ENCODE measurements at regions not wholly inside any gene's neighbourhood (a gene's known extent, or its start where the extent isn't known, plus 50 kb on each side); places are given as distances from the start of the nearest gene placed in this dataset.

GRCh38 chr14:95979339-95980042 is 59.7 kb upstream of the C14orf132 start:
- peak; percentile 10 for DNase-seq
- Histone ChIP-seq H3K36me3 (ENCODE audit: low read depth) (no peaks in the 10 kb centered on the region), H3K4me3 (no peak overlapping the region)

GRCh38 chr14:95980402-95980801 is 58.8 kb upstream of the C14orf132 start:
- Histone ChIP-seq H3K9me2 (ENCODE audit: insufficient read depth) (no peaks in the 10 kb centered on the region), H3K9me3 (ENCODE audit: low read depth) (no peaks in the 10 kb centered on the region), H3K79me2 (ENCODE audit: insufficient read depth) (no peaks in the 10 kb centered on the region), H3K9ac (no peak overlapping the region), H3K36me3 (ENCODE audit: low read depth) (no peaks in the 10 kb centered on the region), H3K27ac (no peak overlapping the region), H3K4me3 (no peak overlapping the region), H3K27me3 (replicated peaks; ENCODE audit: insufficient read depth) (peaks cover 6% of the 10 kb centered on the region), H3K4me2 (ENCODE audit: unreplicated experiment) (no peak overlapping the region), H3F3A (ENCODE audit: insufficient read depth) (no peaks in the 10 kb centered on the region), H4K20me1 (ENCODE audit: insufficient read depth) (no peaks in the 10 kb centered on the region), H2AFZ (no peak overlapping the region), H3K4me1 (ENCODE audit: insufficient read depth) (no peaks in the 10 kb centered on the region)
- WGBS, 2 experiments (ENCODE audit: low coverage in 1 of 2, low lambda C conversion rate in 2 of 2, missing lambda C conversion rate in 2 of 2) = 14 to 21% methylated on average over 5 of the region's 5 CpGs
- TF ChIP-seq EZH2phosphoT487 (IDR thresholded peaks at IDR 0.05; ENCODE audit: insufficient read depth, low read depth) (no peak), EZH2 (IDR thresholded peaks at IDR 0.05; ENCODE audit: insufficient read depth, poor library complexity, severe bottlenecking) (no peak)
- DNase-seq = no peak
- in situ Hi-C loops (cut with MboI) = loop anchor here (25.0 kb wide), 2 partner anchors 418 to 543 kb away; no protein-coding TSS in a partner anchor

More at GRCh38 chr14:95979339-95980042, 59.7 kb upstream of the C14orf132 start:
- Histone ChIP-seq H3K27ac (no peak overlapping the region), H3K27me3 (replicated peaks; ENCODE audit: insufficient read depth) (peaks cover 6% of the 10 kb centered on the region), H3K9me2 (ENCODE audit: insufficient read depth) (no peaks in the 10 kb centered on the region), H3K4me1 (ENCODE audit: insufficient read depth) (no peaks in the 10 kb centered on the region), H3K9ac (no peak overlapping the region), H3F3A (ENCODE audit: insufficient read depth) (no peaks in the 10 kb centered on the region), H4K20me1 (ENCODE audit: insufficient read depth) (no peaks in the 10 kb centered on the region), H3K4me2 (ENCODE audit: unreplicated experiment) (no peak overlapping the region), H3K9me3 (ENCODE audit: low read depth) (no peaks in the 10 kb centered on the region), H3K79me2 (ENCODE audit: insufficient read depth) (no peaks in the 10 kb centered on the region), H2AFZ (no peak overlapping the region)
- no peak for TF ChIP-seq EZH2 (IDR thresholded peaks at IDR 0.05; ENCODE audit: insufficient read depth, poor library complexity, severe bottlenecking)
- TF ChIP-seq EZH2phosphoT487 (IDR thresholded peaks at IDR 0.05; ENCODE audit: insufficient read depth, low read depth) = no peak
- 14 to 17% methylated on average over 7 of the region's 7 CpGs for WGBS, 2 experiments (ENCODE audit: low coverage in 1 of 2, low lambda C conversion rate in 2 of 2, missing lambda C conversion rate in 2 of 2)
- in situ Hi-C loops (cut with MboI) = loop anchor here (25.0 kb wide), 2 partner anchors 417 to 542 kb away; no protein-coding TSS in a partner anchor

GRCh38 chr14:95981965-95982364 is 57.2 kb upstream of the C14orf132 start:
- H3K27ac ChIP-seq = no peak overlapping the region
- H3K9me2 ChIP-seq (ENCODE audit: insufficient read depth) = no peaks in the 10 kb centered on the region
- no peak for TF ChIP-seq EZH2phosphoT487 (IDR thresholded peaks at IDR 0.05; ENCODE audit: insufficient read depth, low read depth)
- no peak for TF ChIP-seq EZH2 (IDR thresholded peaks at IDR 0.05; ENCODE audit: insufficient read depth, poor library complexity, severe bottlenecking)
- no peak overlapping the region for H3K4me3 ChIP-seq
- DNase-seq = no peak
- no peak overlapping the region for H3K4me2 ChIP-seq (ENCODE audit: unreplicated experiment)
- no peaks in the 10 kb centered on the region for H3K79me2 ChIP-seq (ENCODE audit: insufficient read depth)
- H3K36me3 ChIP-seq (ENCODE audit: low read depth) = no peaks in the 10 kb centered on the region
- peaks cover 6% of the 10 kb centered on the region for H3K27me3 ChIP-seq (replicated peaks; ENCODE audit: insufficient read depth)
- no peak overlapping the region for H3K9ac ChIP-seq
- H4K20me1 ChIP-seq (ENCODE audit: insufficient read depth) = no peaks in the 10 kb centered on the region
- WGBS, 2 experiments (ENCODE audit: low coverage in 1 of 2, low lambda C conversion rate in 2 of 2, missing lambda C conversion rate in 2 of 2) = 6 to 7% methylated on average over 3 to 4 of the region's 4 CpGs
- no peaks in the 10 kb centered on the region for H3K4me1 ChIP-seq (ENCODE audit: insufficient read depth)
- H3K9me3 ChIP-seq (ENCODE audit: low read depth) = no peaks in the 10 kb centered on the region
- H3F3A ChIP-seq (ENCODE audit: insufficient read depth) = no peaks in the 10 kb centered on the region
- in situ Hi-C loops (cut with MboI) = loop anchor here (25.0 kb wide), 2 partner anchors 420 to 545 kb away; no protein-coding TSS in a partner anchor
- H2AFZ ChIP-seq = no peak overlapping the region

- in situ Hi-C loops (cut with MboI) = loop anchor here (25.0 kb wide), 2 partner anchors 422 to 547 kb away; no protein-coding TSS in a partner anchor
- peaks cover 6% of the 10 kb centered on the region for H3K27me3 ChIP-seq (replicated peaks; ENCODE audit: insufficient read depth)
- no peak overlapping the region for H3K4me3 ChIP-seq
- H3K36me3 ChIP-seq (ENCODE audit: low read depth) = no peaks in the 10 kb centered on the region
- H3K9me2 ChIP-seq (ENCODE audit: insufficient read depth) = no peaks in the 10 kb centered on the region
- no peak overlapping the region for H2AFZ ChIP-seq
- no peaks in the 10 kb centered on the region for H4K20me1 ChIP-seq (ENCODE audit: insufficient read depth)
- no peaks in the 10 kb centered on the region for H3K79me2 ChIP-seq (ENCODE audit: insufficient read depth)
- H3K9me3 ChIP-seq (ENCODE audit: low read depth) = no peaks in the 10 kb centered on the region
- WGBS, 2 experiments (ENCODE audit: low coverage in 1 of 2, low lambda C conversion rate in 2 of 2, missing lambda C conversion rate in 2 of 2) = 30 to 35% methylated on average over 2 of the region's 2 CpGs
- DNase-seq = no peak
- TF ChIP-seq EZH2phosphoT487 (IDR thresholded peaks at IDR 0.05; ENCODE audit: insufficient read depth, low read depth) (no peak), EZH2 (IDR thresholded peaks at IDR 0.05; ENCODE audit: insufficient read depth, poor library complexity, severe bottlenecking) (no peak)
- no peak overlapping the region for H3K27ac ChIP-seq
- H3K4me2 ChIP-seq (ENCODE audit: unreplicated experiment) = no peak overlapping the region
- no peaks in the 10 kb centered on the region for H3K4me1 ChIP-seq (ENCODE audit: insufficient read depth)
- no peak overlapping the region for H3K9ac ChIP-seq
- H3F3A ChIP-seq (ENCODE audit: insufficient read depth) = no peaks in the 10 kb centered on the region
Measured at GRCh38 chr14:95984206-95984605, 55.0 kb upstream of the C14orf132 start.
